ENCODE measurements at regions not wholly inside any gene's neighbourhood (a gene's known extent, or its start where the extent isn't known, plus 50 kb on each side); places are given as distances from the start of the nearest gene placed in this dataset.

GRCh38 chr6:159609652-159610178 is 83.3 kb downstream of the SOD2 start:
- TF ChIP-seq CTCF (IDR thresholded peaks at IDR 0.05; ENCODE audit: low read depth, low read length) = no peak
- no peak overlapping the region for H3K27ac ChIP-seq (ENCODE audit: low read depth, low read length)
- ChIA-PET POLR2A (no interaction called here), CTCF (interaction anchor here (1.1 to 1.6 kb wide), 3 partner anchors 24 to 357 kb away, joined by 3 to 6 read pairs (median 4); no protein-coding TSS in a partner anchor)
- no peaks in the 10 kb centered on the region for H3K9me3 ChIP-seq (ENCODE audit: control insufficient read depth, insufficient read depth, low read length)
- no peak for DNase-seq (ENCODE audit: low read depth, low spot score)
- H3K27me3 ChIP-seq (ENCODE audit: control insufficient read depth, insufficient read depth, low read length) = no peaks in the 10 kb centered on the region
- no peak overlapping the region for H3K4me3 ChIP-seq (ENCODE audit: low read depth, low read length)

GRCh38 chr6:159608961-159609651 is 83.9 kb downstream of the SOD2 start:
- no peak for DNase-seq (ENCODE audit: low read depth, low spot score)
- ChIA-PET POLR2A (no interaction called here), CTCF (interaction anchor here (0.7 to 1.5 kb wide), 6 partner anchors 8 to 391 kb away, joined by 3 to 4 read pairs (median 4); no protein-coding TSS in a partner anchor)
- Histone ChIP-seq H3K27me3 (ENCODE audit: control insufficient read depth, insufficient read depth, low read length) (no peaks in the 10 kb centered on the region), H3K27ac (ENCODE audit: low read depth, low read length) (no peak overlapping the region), H3K4me3 (ENCODE audit: low read depth, low read length) (no peak overlapping the region), H3K9me3 (ENCODE audit: control insufficient read depth, insufficient read depth, low read length) (no peaks in the 10 kb centered on the region)
- peak; percentile 61 for TF ChIP-seq CTCF (IDR thresholded peaks at IDR 0.05; ENCODE audit: low read depth, low read length)

GRCh38 chr6:159606786-159607185 is 86.3 kb downstream of the SOD2 start:
- no peak overlapping the region for H3K4me3 ChIP-seq (ENCODE audit: low read depth, low read length)
- CTCF ChIA-PET = interaction anchor here (1.9 kb wide), 1 partner anchor 27 kb away, joined by 6 read pairs; no protein-coding TSS in a partner anchor
- no peaks in the 10 kb centered on the region; the same call in 1 of the 2 replicates for H3K9me3 ChIP-seq (ENCODE audit: control insufficient read depth, insufficient read depth, low read length)
- peaks cover 4% of the 10 kb centered on the region for H3K27me3 ChIP-seq (ENCODE audit: control insufficient read depth, insufficient read depth, low read length)
- TF ChIP-seq CTCF (IDR thresholded peaks at IDR 0.05; ENCODE audit: low read depth, low read length) = no peak
- no peak overlapping the region for H3K27ac ChIP-seq (ENCODE audit: low read depth, low read length)
- POLR2A ChIA-PET = no interaction called here
- no peak for DNase-seq (ENCODE audit: low read depth, low spot score)

- H3K27me3 ChIP-seq (ENCODE audit: control insufficient read depth, insufficient read depth, low read length) = peaks cover 4% of the 10 kb centered on the region
- no peak overlapping the region for H3K4me3 ChIP-seq (ENCODE audit: low read depth, low read length)
- H3K9me3 ChIP-seq (ENCODE audit: control insufficient read depth, insufficient read depth, low read length) = no peaks in the 10 kb centered on the region; the same call in 1 of the 2 replicates
- no peak for TF ChIP-seq CTCF (IDR thresholded peaks at IDR 0.05; ENCODE audit: low read depth, low read length)
- ChIA-PET POLR2A (no interaction called here), CTCF (no interaction called here)
- no peak for DNase-seq (ENCODE audit: low read depth, low spot score)
- H3K27ac ChIP-seq (ENCODE audit: low read depth, low read length) = no peak overlapping the region
Observed at GRCh38 chr6:159604443-159604956, 88.5 kb downstream of the SOD2 start.

- CTCF ChIA-PET = no interaction called here
- no peak for DNase-seq (ENCODE audit: low read depth, low spot score)
- Histone ChIP-seq H3K27me3 (ENCODE audit: control insufficient read depth, insufficient read depth, low read length) (peaks cover 4% of the 10 kb centered on the region), H3K27ac (ENCODE audit: low read depth, low read length) (no peak overlapping the region), H3K9me3 (ENCODE audit: control insufficient read depth, insufficient read depth, low read length) (no peaks in the 10 kb centered on the region; the same call in 1 of the 2 replicates), H3K4me3 (ENCODE audit: low read depth, low read length) (no peak overlapping the region)
- TF ChIP-seq CTCF (IDR thresholded peaks at IDR 0.05; ENCODE audit: low read depth, low read length) = no peak
- POLR2A ChIA-PET = no interaction called here
Observed at GRCh38 chr6:159602431-159603041, 90.5 kb downstream of the SOD2 start.
